ENCODE measurements at regions not wholly inside any gene's neighbourhood (a gene's known extent, or its start where the extent isn't known, plus 50 kb on each side); places are given as distances from the start of the nearest gene placed in this dataset.

- no peaks in the 10 kb centered on the region for H3K36me3 Mint-ChIP-seq
- peaks cover 3% of the 10 kb centered on the region for H3K9me3 Mint-ChIP-seq (ENCODE audit: low read depth)
- no peak overlapping the region for H3K27ac Mint-ChIP-seq
- no peak for ATAC-seq
- H3K4me3 Mint-ChIP-seq, result no peak overlapping the region
- CTCF ChIA-PET, result no interaction called here
- no peaks in the 10 kb centered on the region for H3K4me1 Mint-ChIP-seq
- H3K27me3 Mint-ChIP-seq, result no peaks in the 10 kb centered on the region
- no peak for DNase-seq
Measured at GRCh38 chr12:128121424-128121823, 145.5 kb upstream of the TMEM132C start.

DNA sequence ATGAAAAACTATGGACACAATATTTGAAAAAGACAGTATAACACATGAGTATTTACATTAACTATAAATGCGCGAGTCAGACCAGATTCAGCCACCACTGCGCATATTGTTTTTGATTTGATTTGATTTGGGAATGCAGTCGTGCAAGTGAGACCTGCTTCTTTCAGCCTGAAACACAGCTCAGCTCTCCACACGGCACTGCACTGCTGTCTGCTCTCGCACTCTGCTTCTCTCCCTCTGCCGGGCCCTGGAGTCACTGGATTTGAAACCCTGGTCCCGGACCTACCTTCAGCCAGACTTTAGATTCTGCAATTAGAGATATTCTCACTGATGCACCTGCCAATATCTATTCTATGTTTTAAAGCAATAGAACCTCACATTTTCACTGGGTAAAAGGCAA lies 143.9 kb upstream of the TMEM132C start:
- Mint-ChIP-seq H3K4me3 (no peak overlapping the region), H3K9me3 (ENCODE audit: low read depth) (peaks cover 2% of the 10 kb centered on the region), H3K36me3 (no peaks in the 10 kb centered on the region), H3K4me1 (no peaks in the 10 kb centered on the region), H3K27ac (no peak overlapping the region), H3K27me3 (no peaks in the 10 kb centered on the region)
- ATAC-seq, result no peak
- CTCF ChIA-PET, result no interaction called here
- no peak for DNase-seq

DNA sequence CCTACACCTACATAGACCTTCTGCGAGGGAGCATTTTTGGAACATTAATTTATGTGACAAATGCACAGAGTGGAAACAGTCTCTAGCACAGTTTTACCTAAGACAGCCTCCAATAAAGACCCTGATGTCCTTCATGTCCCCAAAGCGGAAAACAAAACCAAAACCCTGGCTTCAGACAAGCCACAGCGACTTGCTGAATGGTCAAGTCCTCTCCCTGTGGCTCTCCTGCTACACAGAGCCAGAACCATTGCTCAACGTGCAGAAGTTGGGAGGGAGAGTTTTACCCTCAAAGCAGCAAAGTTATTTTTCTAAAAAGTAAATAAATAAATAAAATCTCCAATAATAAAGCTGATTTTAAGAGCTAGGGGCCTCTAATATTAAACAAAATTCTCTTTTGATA lies 135.0 kb upstream of the TMEM132C start:
- Mint-ChIP-seq H3K9me3 (ENCODE audit: low read depth) (peaks cover 6% of the 10 kb centered on the region), H3K4me3 (no peak overlapping the region), H3K36me3 (no peaks in the 10 kb centered on the region), H3K27ac (no peak overlapping the region), H3K4me1 (no peaks in the 10 kb centered on the region), H3K27me3 (no peaks in the 10 kb centered on the region)
- CTCF ChIA-PET, result no interaction called here
- no peak for DNase-seq
- no peak for ATAC-seq

- ATAC-seq (no peak), DNase-seq (no peak)
Measured at GRCh38 chr12:128133321-128134073, 133.5 kb upstream of the TMEM132C start.

GRCh38 chr12:128137140-128137539 lies 129.8 kb upstream of the TMEM132C start:
- Mint-ChIP-seq H3K4me3 (no peak overlapping the region), H3K4me1 (no peaks in the 10 kb centered on the region), H3K36me3 (no peaks in the 10 kb centered on the region), H3K27me3 (no peaks in the 10 kb centered on the region), H3K9me3 (ENCODE audit: low read depth) (peaks cover 3% of the 10 kb centered on the region), H3K27ac (no peak overlapping the region)
- CTCF ChIA-PET, result no interaction called here
- no peak for ATAC-seq
- no peak for DNase-seq

More at GRCh38 chr12:128133321-128134073, 133.5 kb upstream of the TMEM132C start:
- Mint-ChIP-seq H3K4me1 (no peaks in the 10 kb centered on the region), H3K27me3 (no peaks in the 10 kb centered on the region), H3K9me3 (ENCODE audit: low read depth) (peaks cover 6% of the 10 kb centered on the region), H3K27ac (no peak overlapping the region), H3K4me3 (no peak overlapping the region), H3K36me3 (no peaks in the 10 kb centered on the region)
- CTCF ChIA-PET, result no interaction called here

GRCh38 chr12:128138125-128138524 lies 128.8 kb upstream of the TMEM132C start:
- Mint-ChIP-seq H3K4me3 (no peak overlapping the region), H3K9me3 (ENCODE audit: low read depth) (peaks cover 3% of the 10 kb centered on the region), H3K27ac (no peak overlapping the region), H3K27me3 (no peaks in the 10 kb centered on the region), H3K4me1 (no peaks in the 10 kb centered on the region), H3K36me3 (no peaks in the 10 kb centered on the region)
- CTCF ChIA-PET, result no interaction called here
- ATAC-seq (no peak), DNase-seq (no peak)

DNA sequence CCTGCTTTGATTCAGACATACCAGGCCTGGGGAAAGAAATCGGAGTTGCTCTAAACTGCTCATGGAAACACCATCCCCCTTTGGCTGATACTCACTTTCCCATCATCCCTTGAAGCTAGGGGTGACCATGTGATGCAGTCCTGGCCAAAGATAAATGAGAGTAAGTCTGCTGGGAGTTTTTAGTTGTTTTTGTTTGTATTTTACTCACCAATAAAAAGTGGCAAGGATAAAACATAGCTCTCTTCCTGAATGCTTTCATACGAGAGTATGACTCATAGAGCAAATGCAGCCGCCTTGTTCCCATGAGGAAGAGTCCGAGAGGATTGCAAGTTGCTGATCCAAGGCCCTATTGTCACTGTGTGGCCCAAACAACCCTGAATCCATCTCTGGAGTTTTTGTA lies 126.4 kb upstream of the TMEM132C start:
- Mint-ChIP-seq H3K36me3 (no peaks in the 10 kb centered on the region), H3K27ac (no peak overlapping the region), H3K9me3 (ENCODE audit: low read depth) (peaks cover 3% of the 10 kb centered on the region), H3K27me3 (no peaks in the 10 kb centered on the region), H3K4me1 (no peaks in the 10 kb centered on the region), H3K4me3 (no peak overlapping the region)
- DNase-seq, result no peak
- CTCF ChIA-PET, result no interaction called here
- ATAC-seq, result no peak

DNA sequence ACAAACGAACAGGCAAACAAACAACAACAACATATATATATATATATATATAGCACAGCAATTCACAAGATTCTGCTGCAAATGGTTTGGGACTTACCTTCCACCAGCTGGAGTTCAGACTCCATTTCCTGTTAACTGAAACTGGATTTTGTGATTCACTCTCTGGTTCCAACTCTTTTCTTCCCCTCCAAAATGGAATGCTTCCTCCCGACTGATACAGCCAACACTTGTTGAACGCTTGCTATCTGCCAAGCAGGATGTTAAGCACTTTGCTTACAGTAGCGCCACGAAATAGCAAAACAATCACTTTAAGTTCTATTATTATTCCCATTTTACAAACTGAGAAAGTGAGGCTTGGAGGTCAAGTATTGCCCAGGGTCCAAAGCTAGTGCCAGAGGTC lies 116.0 kb upstream of the TMEM132C start:
- no peaks in the 10 kb centered on the region for H3K27me3 Mint-ChIP-seq
- CTCF ChIA-PET, result no interaction called here
- no peak overlapping the region for H3K4me3 Mint-ChIP-seq
- DNase-seq, result no peak
- H3K36me3 Mint-ChIP-seq, result no peaks in the 10 kb centered on the region
- H3K9me3 Mint-ChIP-seq (ENCODE audit: low read depth), result peaks cover 13% of the 10 kb centered on the region
- ATAC-seq, result no peak
- H3K27ac Mint-ChIP-seq, result no peak overlapping the region
- no peaks in the 10 kb centered on the region for H3K4me1 Mint-ChIP-seq

- no peaks in the 10 kb centered on the region for H3K4me1 Mint-ChIP-seq
- H3K36me3 Mint-ChIP-seq, result no peaks in the 10 kb centered on the region
- CTCF ChIA-PET, result no interaction called here
- H3K27ac Mint-ChIP-seq, result no peak overlapping the region
- no peak overlapping the region for H3K4me3 Mint-ChIP-seq
- peaks cover 8% of the 10 kb centered on the region for H3K9me3 Mint-ChIP-seq (ENCODE audit: low read depth)
- H3K27me3 Mint-ChIP-seq, result no peaks in the 10 kb centered on the region
- no peak for ATAC-seq
- no peak for DNase-seq
Measured at GRCh38 chr12:128155571-128155970, 111.4 kb upstream of the TMEM132C start.

DNA sequence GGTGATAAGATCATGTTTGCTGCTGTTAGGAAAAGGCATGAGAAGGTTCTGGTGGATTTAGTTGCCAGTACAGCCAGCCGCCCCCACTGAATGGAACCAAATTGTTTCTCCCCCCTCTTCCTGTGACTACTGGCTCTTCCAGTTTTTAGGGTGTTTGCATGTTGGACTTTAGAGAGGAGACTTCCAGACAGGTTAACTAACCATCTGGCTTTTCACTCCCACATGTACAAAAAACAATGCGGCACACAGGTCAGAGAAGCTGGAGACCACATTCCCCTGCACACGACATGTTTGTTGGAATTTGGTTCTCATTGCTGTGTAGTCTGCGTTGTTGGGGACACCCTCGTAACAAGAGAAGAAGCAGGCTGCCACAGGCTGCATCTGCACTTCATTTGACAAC lies 103.9 kb upstream of the TMEM132C start:
- H3K9me3 Mint-ChIP-seq (ENCODE audit: low read depth), result peaks cover 6% of the 10 kb centered on the region
- no peaks in the 10 kb centered on the region for H3K4me1 Mint-ChIP-seq
- CTCF ChIA-PET, result no interaction called here
- H3K27me3 Mint-ChIP-seq, result no peaks in the 10 kb centered on the region
- no peaks in the 10 kb centered on the region for H3K36me3 Mint-ChIP-seq
- ATAC-seq, result no peak
- H3K4me3 Mint-ChIP-seq, result no peak overlapping the region
- H3K27ac Mint-ChIP-seq, result no peak overlapping the region
- no peak for DNase-seq

DNA sequence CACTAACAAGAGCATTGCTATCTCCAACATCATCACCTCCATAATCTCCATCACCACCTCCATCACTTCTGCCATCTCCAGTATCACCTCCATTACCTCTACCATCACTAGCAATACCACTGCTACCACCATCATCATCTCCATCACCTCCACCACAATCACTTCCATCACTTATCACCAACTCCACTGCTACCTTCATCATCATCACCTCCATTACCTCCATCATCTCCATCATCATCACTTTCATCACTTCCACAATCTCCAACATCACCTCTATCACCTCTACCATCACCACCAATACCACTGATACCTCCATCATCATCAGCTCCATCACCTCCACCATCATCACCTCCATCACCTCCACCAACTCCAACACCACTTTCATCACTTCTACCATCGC lies 102.4 kb upstream of the TMEM132C start:
- Mint-ChIP-seq H3K4me3 (no peak overlapping the region), H3K27me3 (no peaks in the 10 kb centered on the region), H3K36me3 (peaks cover 1% of the 10 kb centered on the region), H3K4me1 (no peaks in the 10 kb centered on the region), H3K27ac (no peak overlapping the region), H3K9me3 (ENCODE audit: low read depth) (peaks cover 13% of the 10 kb centered on the region)
- CTCF ChIA-PET, result no interaction called here
- ATAC-seq (no peak), DNase-seq (no peak)

DNA sequence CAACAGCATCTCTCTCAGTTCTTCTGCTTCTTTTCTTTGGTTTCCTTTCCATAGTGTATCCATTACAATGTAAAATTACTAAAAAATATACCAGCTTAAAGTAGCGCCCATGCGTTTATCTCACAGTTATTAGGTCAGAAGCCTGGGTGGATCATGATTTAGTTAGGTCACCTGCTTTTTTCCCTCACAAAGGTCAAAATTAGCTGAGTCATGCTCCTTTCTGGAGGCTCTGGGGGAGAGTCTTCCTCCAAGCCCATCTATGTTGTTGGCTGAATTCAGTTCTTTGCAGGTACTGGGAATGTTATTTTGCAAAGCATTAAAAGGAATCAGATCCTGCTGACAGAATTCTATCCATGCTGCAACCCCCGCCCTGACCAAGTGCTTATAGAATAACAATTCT lies 101.6 kb upstream of the TMEM132C start:
- Mint-ChIP-seq H3K4me3 (no peak overlapping the region), H3K36me3 (peaks cover 1% of the 10 kb centered on the region), H3K27me3 (no peaks in the 10 kb centered on the region), H3K9me3 (ENCODE audit: low read depth) (peaks cover 14% of the 10 kb centered on the region), H3K27ac (no peak overlapping the region), H3K4me1 (no peaks in the 10 kb centered on the region)
- CTCF ChIA-PET, result no interaction called here
- no peak for DNase-seq
- ATAC-seq, result no peak

DNA sequence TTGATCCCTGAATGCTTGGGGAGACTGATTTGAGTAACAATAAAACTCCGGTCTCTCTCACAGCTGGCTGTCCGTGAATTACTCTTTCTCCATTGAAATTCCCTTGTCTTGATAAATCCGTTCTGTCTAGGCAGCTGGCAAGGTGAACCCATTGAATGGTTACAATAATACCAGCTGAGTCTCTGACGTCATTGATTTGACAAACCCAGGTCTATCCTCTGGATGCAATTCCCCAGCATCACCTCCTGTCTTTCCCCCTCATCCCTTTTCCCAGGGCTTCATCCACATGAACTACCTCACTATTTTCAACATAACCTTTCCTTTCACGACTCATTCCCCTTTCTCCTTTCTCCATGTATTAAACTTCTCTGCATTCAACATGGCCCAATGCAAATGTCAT lies 98.7 kb upstream of the TMEM132C start:
- Mint-ChIP-seq H3K9me3 (ENCODE audit: low read depth) (peaks cover 15% of the 10 kb centered on the region), H3K4me3 (no peak overlapping the region), H3K36me3 (peaks cover 1% of the 10 kb centered on the region), H3K4me1 (no peaks in the 10 kb centered on the region), H3K27me3 (no peaks in the 10 kb centered on the region), H3K27ac (no peak overlapping the region)
- DNase-seq, result no peak
- CTCF ChIA-PET, result no interaction called here
- no peak for ATAC-seq

DNA sequence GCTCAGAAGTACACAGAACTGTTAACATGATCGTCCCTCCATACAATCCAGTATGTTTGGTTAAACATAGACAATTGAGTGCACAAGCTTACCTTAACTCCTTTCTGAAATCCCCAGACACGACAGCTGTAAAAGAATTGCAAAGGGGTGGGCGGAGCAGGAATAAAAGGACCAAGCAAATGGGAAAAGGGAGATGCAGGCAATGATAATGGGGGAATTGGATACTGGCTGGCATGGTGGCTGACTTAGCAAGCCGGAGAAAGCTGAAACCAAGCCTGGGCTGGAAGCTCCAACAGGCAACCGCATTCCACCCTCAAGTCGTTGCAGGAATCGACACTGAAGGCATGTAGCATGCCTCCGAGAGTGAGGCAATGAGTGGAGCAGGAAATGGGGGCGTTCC lies 96.8 kb upstream of the TMEM132C start:
- Mint-ChIP-seq H3K27me3 (no peaks in the 10 kb centered on the region), H3K27ac (no peak overlapping the region), H3K36me3 (peaks cover 1% of the 10 kb centered on the region), H3K4me1 (no peaks in the 10 kb centered on the region), H3K4me3 (no peak overlapping the region), H3K9me3 (ENCODE audit: low read depth) (peaks cover 13% of the 10 kb centered on the region)
- CTCF ChIA-PET, result no interaction called here
- ATAC-seq (no peak), DNase-seq (no peak)

GRCh38 chr12:128178565-128178964 lies 88.4 kb upstream of the TMEM132C start:
- Mint-ChIP-seq H3K27me3 (no peaks in the 10 kb centered on the region), H3K27ac (no peak overlapping the region)
- ATAC-seq, result no peak

More at GRCh38 chr12:128178565-128178964, 88.4 kb upstream of the TMEM132C start:
- DNase-seq, result no peak
- Mint-ChIP-seq H3K9me3 (ENCODE audit: low read depth) (peaks cover 5% of the 10 kb centered on the region), H3K4me1 (no peaks in the 10 kb centered on the region), H3K36me3 (no peaks in the 10 kb centered on the region), H3K4me3 (no peak overlapping the region)
- CTCF ChIA-PET, result no interaction called here

Measured in activated CD8-positive, alpha-beta memory T cell treated with anti-CD3 and anti-CD28 coated beads, Interleukin-2, amount 10 ng/mL, durations not matched to agents 7 days and 5 days (primary cell).